ENCODE measurements at regions not wholly inside any gene's neighbourhood (a gene's known extent, or its start where the extent isn't known, plus 50 kb on each side); places are given as distances from the start of the nearest gene placed in this dataset.
"Not testable (repeated sequence)": the region's sequence is repeated elsewhere in the genome, so short reads cannot be mapped to it uniquely, and the experiment has no call there.

GRCh38 chr5:172534229-172535107 lies 80.1 kb upstream of the SH3PXD2B start:
- no peak overlapping the region for H3K4me3 ChIP-seq (ENCODE audit: low read length)
- no peak for TF ChIP-seq CTCF (conservative IDR thresholded peaks at IDR 0.05; ENCODE audit: low read length)
- no peak for DNase-seq (ENCODE audit: low read depth)

GRCh38 chr5:172533399-172534228 lies 79.3 kb upstream of the SH3PXD2B start:
- no peak for TF ChIP-seq CTCF (conservative IDR thresholded peaks at IDR 0.05; ENCODE audit: low read length)
- DNase-seq (ENCODE audit: low read depth) = no peak
- H3K4me3 ChIP-seq (ENCODE audit: low read length) = no peak overlapping the region

GRCh38 chr5:172533058-172533398 lies 78.7 kb upstream of the SH3PXD2B start:
- no peak for DNase-seq (ENCODE audit: low read depth)
- TF ChIP-seq CTCF (conservative IDR thresholded peaks at IDR 0.05; ENCODE audit: low read length) = no peak
- H3K4me3 ChIP-seq (ENCODE audit: low read length) = no peak overlapping the region

- DNase-seq (ENCODE audit: low read depth); H3K4me3 ChIP-seq (ENCODE audit: low read length): not testable (repeated sequence)
Observed at GRCh38 chr5:172532439-172532838, 78.1 kb upstream of the SH3PXD2B start.

GRCh38 chr5:172531704-172532026 lies 77.3 kb upstream of the SH3PXD2B start:
- H3K4me3 ChIP-seq (ENCODE audit: low read length) = no peak overlapping the region
- DNase-seq (ENCODE audit: low read depth) = no peak
- TF ChIP-seq CTCF (conservative IDR thresholded peaks at IDR 0.05; ENCODE audit: low read length) = no peak

- TF ChIP-seq CTCF (conservative IDR thresholded peaks at IDR 0.05; ENCODE audit: low read length) = no peak
- no peak for DNase-seq (ENCODE audit: low read depth)
- no peak overlapping the region for H3K4me3 ChIP-seq (ENCODE audit: low read length)
Observed at GRCh38 chr5:172530878-172531703, 76.8 kb upstream of the SH3PXD2B start.

GRCh38 chr5:172530406-172530805 lies 76.1 kb upstream of the SH3PXD2B start:
- no peak overlapping the region for H3K4me3 ChIP-seq (ENCODE audit: low read length)
- TF ChIP-seq CTCF (conservative IDR thresholded peaks at IDR 0.05; ENCODE audit: low read length) = no peak
- no peak for DNase-seq (ENCODE audit: low read depth)
